ENCODE measurements at regions not wholly inside any gene's neighbourhood (a gene's known extent, or its start where the extent isn't known, plus 50 kb on each side); places are given as distances from the start of the nearest gene placed in this dataset.

DNA sequence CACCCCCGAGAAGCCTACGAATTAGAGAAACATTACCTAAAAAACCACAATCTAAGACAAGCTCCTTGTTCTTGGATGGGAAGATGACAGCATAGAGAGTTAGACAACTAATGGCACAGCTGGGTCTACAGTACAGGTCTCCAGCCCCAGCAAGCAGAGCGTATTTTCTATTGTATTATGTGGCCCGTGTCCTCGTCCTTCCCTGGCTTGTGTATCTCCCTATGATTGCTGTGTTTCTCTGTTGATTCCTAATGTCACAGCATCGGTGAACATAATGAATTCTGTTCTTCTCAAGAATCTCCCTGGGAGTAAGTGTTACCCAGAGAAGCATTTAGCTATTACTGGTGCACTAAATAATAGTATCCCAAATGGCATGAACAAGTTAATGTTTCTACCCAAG is 66.8 kb upstream of the CEP78 start:
- H4K20me1 ChIP-seq (ENCODE audit: insufficient read depth, low read length) = no peaks in the 10 kb centered on the region
- no peaks in the 10 kb centered on the region; the same call in 1 of the 2 replicates for H3K27me3 ChIP-seq (ENCODE audit: control insufficient read depth, insufficient read depth, low read length)
- H2BK5ac ChIP-seq (ENCODE audit: low read depth, low read length, poor library complexity, severe bottlenecking) = no peak overlapping the region
- H3K18ac ChIP-seq (ENCODE audit: low read depth, low read length) = no peak overlapping the region
- no peak overlapping the region for H4K91ac ChIP-seq (ENCODE audit: insufficient read depth, low read depth, low read length)
- H3K9me1 ChIP-seq (ENCODE audit: insufficient read depth, low read length) = no peaks in the 10 kb centered on the region
- BruUV-seq (replicated peaks) = no TSS peak
- intact Hi-C loops (cut with micrococcal nuclease) = loop anchor here (10.0 kb wide), 1 partner anchor 56 kb away; no protein-coding TSS in a partner anchor
- ChIA-PET CTCF (interaction anchor here (0.6 kb wide), 1 partner anchor 180 kb away, joined by 3 read pairs; no protein-coding TSS in a partner anchor), POLR2A (ENCODE audit: unreplicated experiment) (no interaction called here)
- H2AFZ ChIP-seq (replicated peaks; ENCODE audit: low read length, poor library complexity) = no peak overlapping the region
- H3K9me3 ChIP-seq (ENCODE audit: control insufficient read depth, insufficient read depth, low read length) = no peaks in the 10 kb centered on the region
- H2AK5ac ChIP-seq (ENCODE audit: low read depth, low read length) = no peak overlapping the region
- H4K5ac ChIP-seq (ENCODE audit: low read depth, low read length) = no peak overlapping the region
- no peak overlapping the region for H2BK20ac ChIP-seq (ENCODE audit: low read depth, low read length)
- no peak overlapping the region for H2BK15ac ChIP-seq (ENCODE audit: low read depth, low read length)
- no peak overlapping the region for H3K14ac ChIP-seq (replicated peaks; ENCODE audit: low read depth, low read length)
- H3K79me1 ChIP-seq (ENCODE audit: low read depth in 1 of 2, low read length in 2 of 2) = no peaks in the 10 kb centered on the region
- no peak overlapping the region for H2AK9ac ChIP-seq (replicated peaks; ENCODE audit: low read depth, low read length, poor library complexity)
- H3K4me1 ChIP-seq (ENCODE audit: control insufficient read depth, insufficient read depth, low read length) = no peaks in the 10 kb centered on the region
- dilution Hi-C loops (cut with HindIII; ENCODE audit: low sequenced_read_pairs, unreplicated experiment) = no loop called here
- no peak overlapping the region for H3K4me2 ChIP-seq (ENCODE audit: low read depth, low read length)
- WGBS, 2 experiments (ENCODE audit: extremely low coverage in 2 of 2, insufficient read length in 1 of 2) = no CpG with 5 or more reads among the region's 6 CpGs
- ATAC-seq (ENCODE audit: low read depth) (no peak), DNase-seq (no peak)
- no peak overlapping the region for H3K4me3 ChIP-seq (ENCODE audit: insufficient read depth, low read depth, low read length)
- H3K56ac ChIP-seq (ENCODE audit: extremely low read depth, insufficient read depth, low read length) = no peak overlapping the region
- H3K36me3 ChIP-seq (ENCODE audit: control insufficient read depth, insufficient read depth, low read length) = no peaks in the 10 kb centered on the region
- H2BK120ac ChIP-seq (ENCODE audit: low read depth, low read length) = no peak overlapping the region
- H3K23ac ChIP-seq (ENCODE audit: low read depth, low read length) = no peak overlapping the region
- H3K9ac ChIP-seq (ENCODE audit: low read depth, low read length) = no peak overlapping the region
- H3K27ac ChIP-seq (ENCODE audit: insufficient read depth, low read length) = no peak overlapping the region
- no peak overlapping the region for H3K4ac ChIP-seq (ENCODE audit: low read depth, low read length)
- no peak overlapping the region for H4K8ac ChIP-seq (ENCODE audit: low read depth in 2 of 2, low read length in 2 of 2)
- in situ Hi-C loops (cut with MboI; ENCODE audit: low sequenced_read_pairs) = no loop called here
- TF ChIP-seq, protein P1, sequence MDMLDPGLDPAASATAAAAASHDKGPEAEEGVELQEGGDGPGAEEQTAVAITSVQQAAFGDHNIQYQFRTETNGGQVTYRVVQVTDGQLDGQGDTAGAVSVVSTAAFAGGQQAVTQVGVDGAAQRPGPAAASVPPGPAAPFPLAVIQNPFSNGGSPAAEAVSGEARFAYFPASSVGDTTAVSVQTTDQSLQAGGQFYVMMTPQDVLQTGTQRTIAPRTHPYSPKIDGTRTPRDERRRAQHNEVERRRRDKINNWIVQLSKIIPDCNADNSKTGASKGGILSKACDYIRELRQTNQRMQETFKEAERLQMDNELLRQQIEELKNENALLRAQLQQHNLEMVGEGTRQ (IDR thresholded peaks at IDR 0.05; ENCODE audit: low read depth, low read length) = no peak
- no peak for TF ChIP-seq CHD1 (IDR thresholded peaks at IDR 0.05; ENCODE audit: low read depth, low read length)
- no peak for TF ChIP-seq RCOR1 (IDR thresholded peaks at IDR 0.05; ENCODE audit: insufficient replicate concordance, low read length)
- no peak for TF ChIP-seq MAFK (IDR thresholded peaks at IDR 0.05; ENCODE audit: low read depth, low read length)
- TF ChIP-seq CTCF (conservative IDR thresholded peaks at IDR 0.05; ENCODE audit: low read depth, low read length) = no peak
- no peak for TF ChIP-seq SMC3 (IDR thresholded peaks at IDR 0.05; ENCODE audit: low read depth, low read length)
- no peak for TF ChIP-seq RAD21 (IDR thresholded peaks at IDR 0.05; ENCODE audit: low read length)
- TF ChIP-seq RFX5 (IDR thresholded peaks at IDR 0.05; ENCODE audit: low read depth, low read length) = no peak
- no peak for TF ChIP-seq MAZ (IDR thresholded peaks at IDR 0.05; ENCODE audit: borderline replicate concordance, low read depth, low read length)
- no peak for TF ChIP-seq POLR2A (IDR thresholded peaks at IDR 0.05; ENCODE audit: low read depth, low read length)
- no peak for TF ChIP-seq CEBPB (IDR thresholded peaks at IDR 0.05; ENCODE audit: low read depth, low read length)
- TF ChIP-seq NFE2L2 (IDR thresholded peaks at IDR 0.05; ENCODE audit: low read depth, low read length) = no peak
- TF ChIP-seq BHLHE40 (IDR thresholded peaks at IDR 0.05; ENCODE audit: low read depth, low read length) = no peak
- no peak for TF ChIP-seq MXI1 (IDR thresholded peaks at IDR 0.05; ENCODE audit: borderline replicate concordance, low read depth, low read length)
- TF ChIP-seq FOS (IDR thresholded peaks at IDR 0.05; ENCODE audit: low read depth, low read length) = no peak
- TF ChIP-seq ELK1 (IDR thresholded peaks at IDR 0.05; ENCODE audit: borderline replicate concordance, low read depth, low read length) = no peak

All from IMR-90 (cell line).